ENCODE measurements at regions not wholly inside any gene's neighbourhood (a gene's known extent, or its start where the extent isn't known, plus 50 kb on each side); places are given as distances from the start of the nearest gene placed in this dataset.
A peak's percentile ranks its signal among the peaks of the same experiment; 100 is the strongest.

DNA sequence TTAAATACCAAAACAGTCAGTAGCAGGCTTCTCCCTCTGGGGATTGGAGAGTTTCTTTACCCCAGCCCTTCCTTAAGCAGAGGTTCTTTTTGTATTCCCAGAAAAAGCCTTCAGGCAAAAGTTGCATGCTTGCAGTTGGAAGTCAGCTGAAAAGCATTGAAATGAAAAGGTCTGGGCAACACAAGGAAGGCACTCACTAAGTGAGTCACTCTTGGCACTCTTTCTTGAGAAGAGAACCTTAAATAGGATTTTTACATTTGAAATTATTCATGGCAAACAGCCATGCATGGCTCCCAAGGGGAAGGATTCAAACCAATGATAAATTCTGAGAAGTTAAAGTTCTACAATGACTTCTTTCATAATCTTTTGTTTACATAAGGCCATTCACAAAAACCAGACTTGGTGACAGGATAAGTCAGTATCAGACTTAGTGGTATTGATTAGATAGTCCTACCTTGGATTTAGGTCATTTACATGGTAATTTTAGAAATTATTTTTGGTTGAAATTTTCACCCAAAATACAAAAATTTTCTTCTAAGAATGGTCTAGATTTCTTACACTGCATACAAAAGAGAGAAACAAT lies 2068.9 kb downstream of the PCDH7 start:
- DNase-seq, result peak; percentile 53

GRCh38 chr4:32790803-32791202 lies 2070.6 kb downstream of the PCDH7 start:
- DNase-seq, result no peak

DNA sequence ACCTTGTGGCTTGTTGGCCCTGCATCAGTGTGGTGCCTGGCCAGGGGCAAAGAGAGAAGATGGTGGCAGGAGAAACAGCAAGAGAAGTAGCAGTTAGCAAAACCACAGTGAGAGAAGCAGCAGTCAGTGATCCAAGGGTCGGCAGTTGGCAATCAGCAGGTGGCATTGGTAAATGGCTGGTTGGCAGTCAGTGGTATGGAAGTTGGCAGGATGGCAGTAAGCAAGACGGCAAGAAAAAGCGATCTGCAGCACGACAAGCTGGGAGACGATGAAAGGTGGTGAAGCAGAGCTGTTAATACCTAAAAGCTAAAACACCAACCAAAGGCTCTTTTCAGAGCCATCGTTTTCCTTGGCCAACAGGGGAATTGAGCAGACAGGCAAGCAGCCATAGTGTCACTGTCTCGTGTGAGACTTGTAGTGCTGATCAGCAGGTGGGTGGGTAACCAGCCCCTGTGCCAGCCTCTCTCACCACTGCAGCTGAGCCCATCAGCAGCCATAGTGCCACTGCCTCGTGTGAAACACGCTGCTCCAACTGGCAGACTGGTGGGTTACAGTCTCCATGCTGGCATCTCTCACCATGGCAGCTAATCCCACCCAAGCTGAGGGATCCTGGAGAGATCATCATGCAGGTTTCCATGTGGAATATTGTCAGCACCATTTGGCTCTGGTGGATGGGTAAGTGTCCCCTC lies 2078.4 kb downstream of the PCDH7 start:
- DNase-seq, result no peak

GRCh38 chr4:32824336-32824735 lies 2104.2 kb downstream of the PCDH7 start:
- DNase-seq, result peak; percentile 66

- DNase-seq, result no peak
Observed at GRCh38 chr4:32826169-32826568, 2106.0 kb downstream of the PCDH7 start.

- DNase-seq, result no peak
Observed at GRCh38 chr4:32830160-32830559, 2110.0 kb downstream of the PCDH7 start.

GRCh38 chr4:32831104-32831503 lies 2110.9 kb downstream of the PCDH7 start:
- no peak for DNase-seq

DNA sequence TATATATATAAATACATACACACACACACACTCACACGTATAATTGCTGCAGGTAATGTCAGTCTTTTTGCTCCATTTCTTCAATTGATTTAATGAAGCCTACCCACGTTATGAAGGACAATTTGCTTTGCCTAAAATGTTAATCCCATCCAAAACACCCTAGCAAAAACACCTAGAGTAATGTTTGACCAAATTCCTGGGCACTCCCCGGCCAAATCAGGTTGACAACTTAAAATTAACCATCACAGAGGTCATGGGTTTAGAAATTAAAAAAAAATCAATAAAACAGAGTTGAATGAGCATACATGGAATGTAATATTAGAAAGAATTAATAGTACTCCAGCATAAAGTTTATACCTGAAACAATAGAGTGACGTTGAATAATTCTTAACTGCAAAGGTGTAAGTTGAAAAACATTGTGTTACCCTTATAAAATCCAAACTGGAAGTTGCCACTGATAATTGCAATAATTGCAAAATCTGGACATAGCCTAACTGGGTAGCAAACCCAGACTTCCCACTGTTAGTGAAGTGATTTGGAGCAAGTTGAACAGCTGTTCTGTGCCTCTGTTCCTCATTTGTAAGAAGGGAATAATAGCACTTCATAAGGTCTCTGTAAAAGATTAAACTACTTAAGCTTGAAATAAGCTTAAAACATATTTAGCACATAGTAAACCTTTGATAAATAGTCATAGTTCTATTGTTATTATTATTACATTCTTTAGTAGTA lies 2120.5 kb downstream of the PCDH7 start:
- DNase-seq, result no peak

- DNase-seq, result no peak
Observed at GRCh38 chr4:32841217-32841616, 2121.0 kb downstream of the PCDH7 start.

DNA sequence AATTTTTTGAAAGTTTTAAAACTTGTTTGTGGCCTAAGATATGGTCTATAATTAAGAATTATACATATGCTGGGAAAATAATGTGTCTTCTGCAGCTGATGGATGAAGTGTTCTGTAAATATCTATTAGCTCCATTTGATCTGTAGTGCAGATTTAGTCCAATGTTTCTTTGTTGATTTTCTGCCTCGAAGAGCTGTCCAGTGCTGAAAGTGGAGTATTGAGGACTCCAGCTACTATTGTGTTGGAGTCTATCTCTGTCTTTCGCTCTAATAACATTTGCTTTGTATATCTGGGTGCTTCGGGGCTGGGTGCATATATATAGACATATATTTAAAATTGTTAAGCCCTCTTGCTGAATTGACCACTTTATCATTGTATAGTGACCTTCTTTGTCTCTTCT lies 2127.3 kb downstream of the PCDH7 start:
- peak; percentile 2 for DNase-seq

GRCh38 chr4:32855622-32856021 lies 2135.5 kb downstream of the PCDH7 start:
- DNase-seq, result no peak

GRCh38 chr4:32858361-32858760 lies 2138.2 kb downstream of the PCDH7 start:
- DNase-seq, result no peak

DNA sequence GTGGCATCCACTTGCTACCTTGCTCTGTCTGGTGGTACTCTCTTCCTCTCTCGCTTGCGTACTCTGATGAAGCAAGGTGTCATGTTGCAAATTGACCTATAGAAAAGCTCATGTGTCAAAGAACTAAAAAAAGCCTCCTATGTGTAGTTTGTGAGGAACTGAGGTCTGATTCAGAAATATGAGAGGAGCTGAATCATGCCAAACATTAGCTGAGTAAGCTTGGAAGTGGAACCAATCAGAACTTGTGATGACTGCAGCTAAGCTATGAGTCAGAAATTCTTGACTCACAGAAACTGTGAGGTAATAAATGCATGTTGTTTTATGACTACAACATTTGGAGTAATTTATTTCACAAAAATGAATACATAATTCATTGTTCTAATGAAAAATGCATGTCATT lies 2138.8 kb downstream of the PCDH7 start:
- DNase-seq, result peak; percentile 86

DNA sequence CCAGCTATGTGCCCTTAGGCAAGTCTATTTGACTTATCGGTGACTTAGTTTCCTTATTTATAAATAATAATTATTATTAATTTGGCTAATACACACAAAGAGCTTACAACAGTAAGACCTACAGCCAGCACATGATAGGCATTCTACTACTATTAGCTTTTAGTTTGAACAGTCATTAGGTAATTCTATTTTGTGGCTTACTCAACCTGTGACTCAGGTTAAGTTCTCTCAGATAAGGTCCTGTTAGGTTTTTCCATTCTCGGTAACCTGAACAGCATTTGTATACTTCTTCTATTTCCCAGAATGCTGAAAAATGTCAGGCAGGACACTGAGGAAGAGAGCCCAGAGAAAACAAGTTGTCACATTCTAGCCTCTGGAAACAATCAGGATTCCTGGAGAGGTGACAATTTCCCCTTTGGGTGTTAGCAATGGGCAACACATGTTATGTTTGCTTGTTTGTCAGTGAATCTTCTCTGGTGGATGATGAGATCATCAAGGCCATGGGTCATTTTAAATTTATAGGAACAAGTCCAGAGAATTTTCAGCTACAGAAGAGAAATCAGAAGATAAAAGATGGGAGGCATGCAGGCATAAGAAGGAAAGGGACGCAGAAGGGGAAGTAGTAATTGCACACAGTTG lies 2144.7 kb downstream of the PCDH7 start:
- no peak for DNase-seq

GRCh38 chr4:32876546-32876945 lies 2156.4 kb downstream of the PCDH7 start:
- DNase-seq, result no peak

- no peak for DNase-seq
Observed at GRCh38 chr4:32879913-32880312, 2159.7 kb downstream of the PCDH7 start.

DNA sequence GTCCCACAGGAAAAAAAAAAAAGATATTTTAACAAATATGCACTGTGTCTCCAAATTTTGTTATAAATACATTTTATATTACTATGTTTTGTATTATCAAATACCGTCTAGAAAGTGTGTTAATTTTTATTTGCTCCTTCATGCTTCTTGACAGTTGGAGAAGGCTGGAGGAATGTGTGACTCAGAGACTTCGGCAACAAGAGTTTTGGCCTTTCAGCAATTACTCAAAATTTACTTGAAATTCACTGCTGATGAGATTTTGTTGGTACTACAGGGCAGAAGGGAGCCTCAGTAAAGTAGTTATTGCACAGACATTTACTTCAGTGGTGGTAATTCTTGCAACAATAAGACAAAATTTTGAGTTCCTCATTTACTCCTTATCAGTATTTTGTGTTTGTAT lies 2164.0 kb downstream of the PCDH7 start:
- DNase-seq, result peak; percentile 22

GRCh38 chr4:32890398-32890797 lies 2170.2 kb downstream of the PCDH7 start:
- no peak for DNase-seq

DNA sequence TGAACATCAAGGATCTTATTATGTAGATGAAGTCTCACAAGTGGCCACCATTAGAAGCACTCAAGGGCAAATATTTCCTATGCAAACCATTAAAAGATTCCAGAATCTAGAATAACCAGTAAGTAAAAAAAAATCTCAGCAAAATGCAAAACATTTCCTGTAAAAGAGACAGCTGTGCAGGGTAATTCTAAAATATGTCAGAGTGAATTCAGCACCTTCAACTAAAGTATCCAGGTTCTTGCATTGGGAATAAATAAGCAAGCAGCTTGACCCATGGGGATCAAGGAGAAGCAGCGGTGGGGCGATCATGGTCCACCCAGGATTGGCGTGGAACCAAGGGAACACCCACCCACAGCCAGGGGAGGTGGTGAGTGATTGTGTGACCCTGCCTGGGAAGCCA lies 2188.9 kb downstream of the PCDH7 start:
- no peak for DNase-seq

DNA sequence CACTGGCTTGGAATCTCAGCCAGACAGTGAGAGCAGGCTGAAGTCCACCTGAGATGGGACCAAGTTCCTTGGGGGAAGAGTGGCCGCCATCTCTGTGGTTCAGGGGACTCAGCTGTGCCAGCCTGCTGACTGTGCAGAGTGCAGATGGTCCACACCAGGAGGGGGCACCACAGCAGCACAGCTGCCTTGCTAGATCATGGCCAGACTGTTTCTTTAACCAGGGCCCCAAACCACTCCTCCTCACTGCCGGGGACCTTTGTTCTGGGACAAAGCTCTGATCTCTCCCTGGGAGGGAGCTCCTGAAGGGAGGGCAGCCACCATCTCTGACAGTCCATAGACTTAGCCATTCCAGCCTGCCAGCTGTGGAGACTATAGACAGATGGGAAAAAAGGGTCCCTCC lies 2189.6 kb downstream of the PCDH7 start:
- no peak for DNase-seq

DNA sequence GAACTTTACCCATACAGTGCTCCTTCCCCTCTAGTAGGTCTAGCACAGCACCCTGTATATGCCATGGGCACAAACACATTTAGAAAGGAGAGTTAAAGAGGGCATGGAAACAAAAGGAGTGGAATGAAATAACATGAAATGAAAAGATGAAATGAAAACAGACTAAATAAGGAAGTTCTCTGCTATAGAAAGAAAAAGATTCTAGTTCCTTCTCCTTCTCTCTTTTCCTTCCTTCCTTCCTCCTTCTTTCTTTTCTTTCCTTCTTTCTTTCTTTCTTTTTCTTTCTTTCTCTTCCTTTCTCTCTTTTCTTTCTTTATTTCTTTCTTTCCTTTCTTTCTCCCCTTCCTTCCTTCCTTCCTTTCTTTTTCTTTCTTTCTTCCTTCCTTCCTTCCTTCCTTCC lies 2197.4 kb downstream of the PCDH7 start:
- DNase-seq, result no peak

DNA sequence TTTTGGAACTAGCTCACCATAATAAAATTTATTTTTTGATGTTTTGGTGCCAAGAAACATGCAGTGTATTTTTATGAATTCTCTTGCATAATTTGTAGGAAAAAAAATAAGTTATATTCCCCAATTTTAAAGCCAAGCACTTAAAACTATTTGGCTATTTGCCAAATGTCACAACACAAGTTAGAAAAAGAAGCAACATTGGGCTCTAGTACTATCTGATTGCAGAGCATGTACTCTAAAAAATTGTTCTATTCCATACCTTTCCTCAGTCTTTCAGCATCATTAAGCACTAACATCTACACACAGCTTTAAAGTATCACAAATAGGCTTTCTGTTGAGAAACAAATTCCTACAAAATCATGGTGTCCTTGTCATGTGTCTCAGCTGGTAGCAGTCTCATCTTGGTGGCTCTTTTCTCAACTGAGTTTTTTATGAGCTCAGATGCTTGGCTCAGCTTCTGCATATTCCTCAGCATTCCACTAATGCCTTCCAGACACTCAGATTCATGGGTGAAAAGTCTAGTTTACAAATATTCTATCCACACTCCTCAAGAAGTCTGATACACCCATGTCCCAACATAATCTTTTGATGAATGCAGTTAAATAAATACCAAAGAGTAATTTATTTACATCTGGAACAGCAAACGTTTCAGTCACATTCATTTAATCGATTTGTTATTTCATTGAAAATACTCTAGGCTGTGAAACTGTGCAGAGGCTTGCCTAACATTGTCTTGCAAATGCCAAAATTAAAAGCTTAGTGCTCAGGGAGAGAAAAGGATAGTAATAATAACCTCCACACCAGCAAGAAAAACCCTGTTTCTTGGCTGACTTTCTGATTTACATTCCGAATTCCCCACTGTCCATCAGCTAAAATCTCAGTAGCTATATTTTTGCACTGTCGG lies 2209.9 kb downstream of the PCDH7 start:
- peak; percentile 0 for DNase-seq

DNA sequence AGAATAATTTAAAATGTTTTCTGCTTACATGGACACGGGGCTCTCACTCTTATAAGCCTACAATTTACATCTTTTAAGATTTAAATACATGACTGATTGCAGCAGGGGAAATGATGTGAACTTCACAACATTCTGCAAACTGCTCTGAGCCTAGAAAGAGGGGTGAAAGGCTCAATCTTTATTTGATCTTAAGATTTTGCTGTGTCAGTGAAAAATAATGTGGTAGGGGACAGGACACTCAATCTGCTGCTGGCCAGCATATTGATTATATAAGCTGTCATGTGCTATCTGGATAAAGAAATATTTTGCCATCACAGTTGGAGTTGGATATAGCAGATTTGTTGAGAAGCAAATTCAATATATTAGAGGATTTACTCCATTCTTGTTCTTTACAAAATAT lies 2210.5 kb downstream of the PCDH7 start:
- no peak for DNase-seq
